ENCODE measurements at regions not wholly inside any gene's neighbourhood (a gene's known extent, or its start where the extent isn't known, plus 50 kb on each side); places are given as distances from the start of the nearest gene placed in this dataset.
"Not testable (repeated sequence)": the region's sequence is repeated elsewhere in the genome, so short reads cannot be mapped to it uniquely, and the experiment has no call there.

GRCh38 chr18:62469131-62469530, 53.7 kb upstream of the ZCCHC2 start:
- H4K91ac ChIP-seq (replicated peaks; ENCODE audit: insufficient read length, low read length); H3K4me1 ChIP-seq (replicated peaks in 1 of 4; ENCODE audit: control insufficient read depth in 3 of 4, insufficient read depth in 4 of 4, low read length in 3 of 4); H2BK20ac ChIP-seq (ENCODE audit: low read length); DNase-seq (ENCODE audit: low read depth in 1 of 2, low spot score in 2 of 2); FAIRE-seq; H4K8ac ChIP-seq (ENCODE audit: extremely low read depth, insufficient read depth, low read length); H3K79me1 ChIP-seq (ENCODE audit: low read depth, low read length); H2BK120ac ChIP-seq (replicated peaks; ENCODE audit: low read depth, low read length); H3K4me2 ChIP-seq (ENCODE audit: insufficient read depth in 1 of 2, low read depth in 2 of 2, low read length in 2 of 2); H2AFZ ChIP-seq (ENCODE audit: low read length); H3K4ac ChIP-seq (replicated peaks; ENCODE audit: insufficient read length, low read depth, low read length); H3K79me2 ChIP-seq (ENCODE audit: control insufficient read depth in 1 of 2, insufficient read depth in 2 of 2, low read length in 2 of 2); H3K36me3 ChIP-seq (ENCODE audit: control insufficient read depth in 2 of 4, insufficient read depth in 4 of 4, low read length in 3 of 4); POLR2A ChIA-PET (ENCODE audit: partially characterized antibody); H4K5ac ChIP-seq (ENCODE audit: insufficient read length, low read depth, low read length); H4K20me1 ChIP-seq (replicated peaks in 1 of 2; ENCODE audit: control insufficient read depth in 1 of 2, insufficient read depth in 2 of 2, low read length in 2 of 2); H3K23ac ChIP-seq (ENCODE audit: insufficient read length); H2BK15ac ChIP-seq (ENCODE audit: low read length); H3K14ac ChIP-seq (ENCODE audit: insufficient read length); H3K9ac ChIP-seq (replicated peaks in 1 of 4; ENCODE audit: extremely low read depth in 1 of 4, low read depth in 3 of 4, low read length in 3 of 4); H3K9me3 ChIP-seq (ENCODE audit: insufficient read depth in 2 of 2, low read depth in 1 of 2, low read length in 1 of 2); H2AK5ac ChIP-seq (ENCODE audit: low read depth, low read length); H2BK5ac ChIP-seq (ENCODE audit: low read depth, low read length); H3K27ac ChIP-seq (ENCODE audit: low read depth, low read length); H2BK12ac ChIP-seq (ENCODE audit: low read depth, low read length); H3K56ac ChIP-seq (replicated peaks; ENCODE audit: insufficient read length, low read depth, low read length); H3K23me2 ChIP-seq (ENCODE audit: low read depth, low read length); H3K27me3 ChIP-seq (replicated peaks in 1 of 4; ENCODE audit: control insufficient read depth in 3 of 4, extremely low read depth in 1 of 4, insufficient read depth in 3 of 4, low read length in 3 of 4); H3K18ac ChIP-seq (ENCODE audit: extremely low read depth, low read length); H3K4me3 ChIP-seq (ENCODE audit: extremely low read depth in 1 of 4, insufficient read depth in 2 of 4, low read depth in 3 of 4, low read length in 4 of 4); CTCF ChIA-PET (ENCODE audit: partially characterized antibody): not testable (repeated sequence)
- 90% methylated on average over 5 of the region's 5 CpGs; no CpG with 5 or more reads in 1 of the 2 experiments for WGBS, 2 experiments (ENCODE audit: extremely low coverage in 1 of 2, insufficient coverage in 1 of 2, insufficient read length in 1 of 2, insufficient replicate concordance in 2 of 2, low coverage in 1 of 2, low lambda C conversion rate in 2 of 2, missing lambda C conversion rate in 1 of 2)
